GM12892 (cell line): ENCODE measurements at regions not wholly inside any gene's neighbourhood (a gene's known extent, or its start where the extent isn't known, plus 50 kb on each side); places are given as distances from the start of the nearest gene placed in this dataset.
"Not testable (repeated sequence)": the region's sequence is repeated elsewhere in the genome, so short reads cannot be mapped to it uniquely, and the experiment has no call there.

ENCODE experiments used
- DNase-seq: peaks from one replicate; pipeline ENCODE4 v3.0.0; 2011; ENCODE audit not compliant: insufficient read length
- FAIRE-seq: peaks from 2 replicates; lab custom pipeline; 2011; peaks lifted over from hg19 to GRCh38; lab: Jason Lieb, UNC
- POLR2A ChIP-seq: IDR thresholded peaks from 2 replicates; pipeline ENCODE4 v1.6.1; 2011; ENCODE audit warnings: low read depth, low read length, control low read depth
- POLR2AphosphoS5 ChIP-seq: IDR thresholded peaks from 2 replicates; pipeline ENCODE4 v1.6.1; 2011; ENCODE audit warnings: low read depth, low read length, control low read depth
- TAF1 ChIP-seq: IDR thresholded peaks from 2 replicates; pipeline ENCODE4 v1.6.1; 2011; ENCODE audit warnings: low read depth, mild to moderate bottlenecking, control low read depth, low read length, borderline replicate concordance

GRCh38 chr7:66517212-66517909 lies 111.3 kb upstream of the KCTD7 start:
- TF ChIP-seq POLR2AphosphoS5: no peak
- TF ChIP-seq POLR2A: no peak
- no peak for TF ChIP-seq TAF1
- no peak for FAIRE-seq
- no peak for DNase-seq

GRCh38 chr7:66518151-66518691 lies 110.5 kb upstream of the KCTD7 start:
- DNase-seq: no peak
- no peak for FAIRE-seq
- TF ChIP-seq POLR2A: no peak
- TF ChIP-seq POLR2AphosphoS5: no peak
- TF ChIP-seq TAF1: no peak

GRCh38 chr7:66521675-66522074 lies 107.0 kb upstream of the KCTD7 start:
- FAIRE-seq (no peak), DNase-seq (no peak)
- no peak for TF ChIP-seq POLR2A
- no peak for TF ChIP-seq TAF1
- TF ChIP-seq POLR2AphosphoS5: no peak

GRCh38 chr7:66522518-66522917 lies 106.2 kb upstream of the KCTD7 start:
- DNase-seq (no peak), FAIRE-seq (no peak)
- no peak for TF ChIP-seq TAF1
- TF ChIP-seq POLR2A: no peak
- TF ChIP-seq POLR2AphosphoS5: no peak

- no peak for DNase-seq
Measured at GRCh38 chr7:66523409-66523808, 105.3 kb upstream of the KCTD7 start.

GRCh38 chr7:66524738-66525137 lies 103.9 kb upstream of the KCTD7 start:
- TF ChIP-seq POLR2AphosphoS5 (no peak), POLR2A (no peak), TAF1 (no peak)
- no peak for FAIRE-seq
- DNase-seq: no peak

More at GRCh38 chr7:66523409-66523808, 105.3 kb upstream of the KCTD7 start:
- no peak for FAIRE-seq
- TF ChIP-seq TAF1 (no peak), POLR2AphosphoS5 (no peak), POLR2A (no peak)

- not testable (repeated sequence) for DNase-seq, FAIRE-seq
Measured at GRCh38 chr7:66526782-66527181, 101.9 kb upstream of the KCTD7 start.

GRCh38 chr7:66528652-66529051 lies 100.0 kb upstream of the KCTD7 start:
- no peak for FAIRE-seq
- TF ChIP-seq POLR2AphosphoS5: no peak
- TF ChIP-seq POLR2A: no peak
- TF ChIP-seq TAF1: no peak
- DNase-seq: no peak

GRCh38 chr7:66529883-66530610 lies 98.6 kb upstream of the KCTD7 start:
- FAIRE-seq (no peak), DNase-seq (no peak)
- no peak for TF ChIP-seq TAF1
- no peak for TF ChIP-seq POLR2A
- TF ChIP-seq POLR2AphosphoS5: no peak

GRCh38 chr7:66535414-66536329 lies 93.0 kb upstream of the KCTD7 start:
- no peak for FAIRE-seq
- TF ChIP-seq POLR2AphosphoS5 (no peak), POLR2A (no peak), TAF1 (no peak)
- no peak for DNase-seq

- no peak for DNase-seq
- no peak for FAIRE-seq
- TF ChIP-seq TAF1 (no peak), POLR2AphosphoS5 (no peak), POLR2A (no peak)
Measured at GRCh38 chr7:66537380-66537779, 91.3 kb upstream of the KCTD7 start.
